Lung (tissue), 11 donors: ENCODE measurements at regions not wholly inside any gene's neighbourhood (a gene's known extent, or its start where the extent isn't known, plus 50 kb on each side); places are given as distances from the start of the nearest gene placed in this dataset.
A peak's percentile ranks its signal among the peaks of the same experiment; 100 is the strongest.

ENCODE experiments used
- ATAC-seq: fragments of 200-7000 bp; cut with Tn5 transposase; one replicate; pipeline ENCODE4 v1.9.1; 2020; ENCODE audit warnings: moderate number of reproducible peaks; ENCODE audit not compliant: insufficient read depth, low FRiP score
- DNase-seq, 3 donors: peaks; one replicate each; pipeline ENCODE4 v3.0.0-alpha.2; 2013 to 2017
- H3K27ac ChIP-seq, 2 donors: one replicate each; pipeline ENCODE4 v1.5.1; 2013; ENCODE audit warnings: mild to moderate bottlenecking in 2 of 2, moderate library complexity in 2 of 2, control low read depth in 1 of 2, inconsistent platforms in 1 of 2, low read depth in 1 of 2, low read length in 1 of 2
- H3K27me3 ChIP-seq, 3 donors: one replicate each; pipeline ENCODE4 v1.5.1; 2013; ENCODE audit warnings: low read length in 2 of 3; ENCODE audit not compliant: control insufficient read depth in 3 of 3, insufficient read depth in 3 of 3
- H3K36me3 ChIP-seq, 4 donors: one replicate each; pipeline ENCODE4 v1.5.1; 2013; ENCODE audit warnings: low read length in 4 of 4, mild to moderate bottlenecking in 1 of 4, moderate library complexity in 1 of 4; ENCODE audit not compliant: control insufficient read depth in 4 of 4, insufficient read depth in 4 of 4
- H3K4me1 ChIP-seq, 5 donors: one replicate each; pipeline ENCODE4 v1.5.1; 2013; ENCODE audit warnings: low read length in 5 of 5, mild to moderate bottlenecking in 2 of 5, moderate library complexity in 1 of 5; ENCODE audit not compliant: control insufficient read depth in 5 of 5, insufficient read depth in 5 of 5
- H3K4me3 ChIP-seq: one replicate; pipeline ENCODE4 v1.5.1; 2013; ENCODE audit warnings: mild to moderate bottlenecking, control low read depth, moderate library complexity
- H3K9ac ChIP-seq, 2 donors: one replicate each; pipeline ENCODE4 v1.5.1; 2013; ENCODE audit warnings: low read length in 2 of 2, control low read depth in 1 of 2; ENCODE audit not compliant: insufficient read depth in 1 of 2
- H3K9me3 ChIP-seq, 4 donors: one replicate each; pipeline ENCODE4 v1.5.1; 2013; ENCODE audit warnings: low read length in 3 of 4, mild to moderate bottlenecking in 1 of 4, moderate library complexity in 1 of 4; ENCODE audit not compliant: control insufficient read depth in 4 of 4, insufficient read depth in 3 of 4
- CTCF ChIP-seq: IDR thresholded peaks from 2 replicates; pipeline ENCODE4 v1.5.1; 2012; ENCODE audit warnings: mild to moderate bottlenecking; ENCODE audit errors: control extremely low read depth, extremely low read depth
- WGBS, 2 donors: extraction: QIAGEN DNeasy Blood & Tissue Kit; methylation state at CpG; one replicate each; pipeline ENCODE4 v1.1.7; 2013; 5-methylcytosine and 5-hydroxymethylcytosine counted together
- donor health status: control.
- donor health status: control.
- donor health status: Bipolar disorder and iron deficiency.
- donor health status: healthy.
- donor health status: DM: yes; HTN: yes; CAD: no.

DNA sequence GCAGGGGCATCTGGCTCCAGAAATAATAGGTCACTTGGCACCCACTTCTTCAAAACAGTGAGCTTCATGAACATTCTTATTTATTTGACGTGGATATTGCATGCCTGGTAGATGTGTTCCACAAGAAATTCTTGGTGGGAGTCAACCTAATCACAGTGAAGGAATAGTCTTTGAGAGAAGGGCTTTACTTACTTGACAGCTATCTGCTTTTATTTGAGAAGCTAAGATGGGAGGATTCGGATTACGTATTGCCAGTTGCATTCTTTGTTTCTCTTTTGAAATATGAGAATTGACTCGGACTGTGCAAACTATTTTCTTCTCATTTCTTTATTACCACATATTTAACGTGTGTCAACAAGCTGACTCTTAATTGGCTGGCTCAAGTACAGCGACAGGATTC is 117.2 kb downstream of the FASLG start:
- no peak overlapping the region for H3K4me3 ChIP-seq
- H3K27ac ChIP-seq: peak overlapping the region in 1 of 2 donors; percentile 57
- no peak for TF ChIP-seq CTCF
- no peaks in the 10 kb centered on the region for H3K36me3 ChIP-seq
- H3K27me3 ChIP-seq: no peaks in the 10 kb centered on the region
- peak in 2 of 3 donors; percentile 38 to 55 for DNase-seq
- no peaks in the 10 kb centered on the region for H3K9me3 ChIP-seq
- H3K9ac ChIP-seq: no peak overlapping the region
- H3K4me1 ChIP-seq: peaks cover 0 to 18% (median 2%) of the 10 kb centered on the region in 5 donors
- no peak for ATAC-seq
- 62 to 74% methylated on average over 6 of the region's 6 CpGs for WGBS, 2 donors

GRCh38 chr1:172777767-172778166 is 118.9 kb downstream of the FASLG start:
- no peak for DNase-seq
- Histone ChIP-seq H3K27me3 (no peaks in the 10 kb centered on the region), H3K9me3 (no peaks in the 10 kb centered on the region), H3K9ac (no peak overlapping the region), H3K4me3 (no peak overlapping the region), H3K36me3 (no peaks in the 10 kb centered on the region), H3K4me1 (peaks cover 0 to 18% (median 2%) of the 10 kb centered on the region in 5 donors), H3K27ac (peak overlapping the region in 1 of 2 donors; percentile 45)
- 79 to 90% methylated on average over 3 of the region's 3 CpGs for WGBS, 2 donors
- TF ChIP-seq CTCF: no peak
- no peak for ATAC-seq

- 60 to 64% methylated on average over 7 of the region's 7 CpGs for WGBS, 2 donors
- Histone ChIP-seq H3K9me3 (no peaks in the 10 kb centered on the region), H3K27ac (peak overlapping the region in 1 of 2 donors; percentile 70), H3K4me1 (peaks cover 0 to 18% (median 2%) of the 10 kb centered on the region in 5 donors), H3K36me3 (no peaks in the 10 kb centered on the region), H3K27me3 (no peaks in the 10 kb centered on the region), H3K4me3 (no peak overlapping the region), H3K9ac (no peak overlapping the region)
- ATAC-seq (no peak), DNase-seq (peak in 2 of 3 donors; percentile 35 to 40)
- TF ChIP-seq CTCF: no peak
These were observed 119.9 kb downstream of the FASLG start for GRCh38 chr1:172778456-172779455.
